Right ventricle myocardium superior (tissue), 1 donor: ENCODE measurements at regions not wholly inside any gene's neighbourhood (a gene's known extent, or its start where the extent isn't known, plus 50 kb on each side); places are given as distances from the start of the nearest gene placed in this dataset.
"Not testable (repeated sequence)": the region's sequence is repeated elsewhere in the genome, so short reads cannot be mapped to it uniquely, and the experiment has no call there.

Experiments used
- ATAC-seq: fragments of 200-7000 bp; cut with Tn5 transposase; one replicate; pipeline ENCODE4 v1.9.1; 2020; ENCODE audit warnings: mild to moderate bottlenecking; ENCODE audit not compliant: poor library complexity
- DNase-seq: peaks from one replicate; pipeline ENCODE4 v3.0.0-alpha.2; 2020
- intact Hi-C: fragments of 100-400 bp; cut with DNase I; formaldehyde crosslinking; loops from one replicate; pipeline ENCODE4 v1.11.2; 2022
- donor health status: DM: no; HTN: yes; CAD: no; lungs with severe emphysema.

DNA sequence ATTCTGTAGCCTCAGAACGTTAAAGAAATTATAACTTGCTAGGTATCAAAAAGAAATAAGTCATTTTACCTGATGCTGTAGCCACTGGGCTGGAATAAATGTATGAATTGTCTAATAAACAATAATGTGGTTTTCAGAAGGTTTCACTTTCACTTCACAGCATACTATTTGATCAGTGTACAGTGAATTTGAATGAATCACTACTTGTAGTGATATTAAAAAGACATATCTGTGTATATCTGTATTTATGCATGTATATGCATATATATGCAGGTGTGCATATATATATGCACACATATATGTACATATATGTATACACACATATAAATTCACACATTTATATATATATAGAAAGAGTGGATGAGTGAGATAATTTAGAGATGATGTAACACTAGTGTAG is 440.0 kb upstream of the PCDH10 start:
- intact Hi-C loops: no loop called here
- DNase-seq (no peak), ATAC-seq (no peak)

DNA sequence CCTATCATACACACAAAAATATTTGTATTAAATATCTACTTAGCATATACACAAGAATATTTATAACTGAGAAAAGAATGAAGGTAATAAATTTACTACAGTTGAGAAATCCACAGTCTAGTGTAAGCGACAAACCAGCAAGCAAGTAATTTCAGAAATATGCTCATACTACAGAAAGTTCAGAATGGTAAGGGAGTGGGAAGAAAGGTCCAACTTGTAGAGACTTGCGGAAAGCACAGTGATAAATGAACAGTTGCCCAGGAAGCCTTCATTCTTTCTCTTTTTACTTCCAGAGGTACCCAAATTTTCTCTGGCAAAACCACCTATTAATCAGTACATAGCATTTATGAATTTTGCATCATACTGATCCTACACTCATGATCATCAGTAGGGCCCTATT is 438.1 kb upstream of the PCDH10 start:
- intact Hi-C loops: no loop called here
- DNase-seq (no peak), ATAC-seq (no peak)

DNA sequence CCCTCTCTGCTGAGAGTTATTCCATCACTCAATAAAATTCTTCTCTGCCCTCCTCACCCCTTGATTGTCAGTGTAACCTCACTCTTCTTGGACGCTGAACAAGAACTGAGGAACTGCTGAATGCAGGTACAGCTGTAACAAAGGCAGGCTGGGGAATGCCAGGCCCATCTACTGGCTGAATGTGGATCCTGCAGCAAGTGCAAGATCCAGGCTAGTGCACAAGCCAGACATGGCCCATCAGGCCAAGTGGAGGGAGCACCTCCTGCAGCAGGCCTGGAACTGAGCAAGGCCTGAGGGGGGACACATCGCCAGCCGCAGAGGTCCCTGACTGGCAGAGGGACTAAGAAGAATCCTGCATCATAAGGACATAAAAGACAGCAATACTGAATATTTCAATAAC is 411.8 kb upstream of the PCDH10 start:
- intact Hi-C loops: no loop called here
- ATAC-seq: no peak
- no peak for DNase-seq

DNA sequence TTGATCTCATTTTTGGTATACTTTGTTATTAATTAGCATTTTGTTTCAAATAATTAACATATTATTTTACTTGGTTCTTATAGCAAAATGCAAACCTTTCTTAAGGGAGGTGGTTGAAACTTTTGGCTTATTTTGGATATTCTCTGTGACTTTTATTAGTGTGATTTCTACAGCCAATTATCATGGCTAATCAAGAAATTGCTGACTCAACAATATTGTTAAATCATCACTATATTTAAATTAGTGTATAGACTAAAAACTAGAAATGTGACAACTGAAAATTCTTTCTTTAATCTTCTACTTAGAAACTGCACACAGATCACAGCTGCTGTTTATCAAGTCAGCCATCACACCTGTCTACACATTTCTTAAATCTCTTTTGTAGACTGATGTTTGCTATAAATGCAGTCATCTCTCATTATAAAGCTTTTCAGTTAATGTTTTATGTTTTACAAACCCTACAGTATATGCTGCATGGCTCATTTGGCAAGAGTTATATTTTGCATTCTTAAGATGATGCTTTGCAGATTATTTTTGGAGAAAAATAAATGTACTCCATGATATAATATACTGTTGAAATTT is 389.8 kb upstream of the PCDH10 start:
- DNase-seq (no peak), ATAC-seq (no peak)
- intact Hi-C loops: no loop called here

DNA sequence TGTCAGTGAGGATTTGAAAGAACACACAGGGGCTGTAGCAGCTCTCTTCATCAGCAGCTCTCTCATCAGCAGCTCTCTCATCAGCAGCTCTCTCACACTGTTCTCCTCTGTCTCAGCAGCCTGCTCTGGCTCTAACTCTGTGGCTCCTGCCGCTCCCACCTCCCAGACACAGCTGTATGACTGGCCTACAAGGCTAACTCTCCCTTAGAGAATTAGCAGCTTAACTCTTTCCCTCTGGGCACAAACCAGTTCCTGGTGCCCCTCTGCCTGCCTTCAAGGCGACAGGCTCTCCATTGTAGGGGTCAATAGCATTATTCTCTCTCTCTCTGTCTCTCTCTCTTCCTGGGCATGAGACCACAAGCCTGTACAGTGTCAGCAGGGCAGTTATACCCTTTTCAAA is 385.6 kb upstream of the PCDH10 start:
- DNase-seq: no peak
- intact Hi-C loops: no loop called here
- ATAC-seq: no peak

DNA sequence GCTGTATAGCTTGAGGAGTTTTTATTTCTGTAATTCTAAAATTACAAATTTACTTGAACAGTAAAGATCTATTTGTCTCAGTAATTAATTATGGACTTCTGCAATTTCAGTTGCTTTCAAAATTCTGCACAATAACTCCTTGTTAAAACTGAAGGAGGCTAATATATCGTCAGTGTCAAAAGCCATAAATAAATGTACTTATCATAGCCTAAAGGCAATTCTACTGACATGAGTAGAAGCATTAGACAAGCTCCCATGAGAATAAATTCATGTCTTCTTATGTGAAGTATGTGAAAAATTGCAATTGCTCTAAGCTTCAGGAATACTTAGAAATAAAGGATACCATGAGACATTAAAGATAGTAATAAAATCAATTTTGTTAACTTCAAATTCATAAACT is 381.2 kb upstream of the PCDH10 start:
- intact Hi-C loops: no loop called here
- DNase-seq (no peak), ATAC-seq (no peak)

DNA sequence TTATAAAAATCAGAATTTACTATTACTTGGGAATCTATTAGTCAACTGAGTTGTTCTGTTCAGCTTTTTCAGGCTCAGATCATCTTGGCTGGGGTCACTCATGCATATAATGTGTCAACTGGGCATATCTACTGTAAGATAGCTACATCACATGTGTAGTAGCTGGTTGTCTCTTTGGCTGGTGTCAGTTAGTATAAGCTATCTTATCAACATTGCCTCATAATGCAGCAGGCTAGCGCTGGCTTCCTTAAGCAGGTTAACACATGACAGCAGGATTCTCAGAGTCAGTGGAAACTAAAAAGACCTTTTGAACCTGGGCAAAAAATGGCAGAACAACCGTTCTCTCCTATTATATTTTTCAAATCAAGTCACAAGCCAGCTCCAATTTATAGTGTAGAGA is 378.3 kb upstream of the PCDH10 start:
- ATAC-seq (no peak), DNase-seq (no peak)
- intact Hi-C loops: no loop called here

DNA sequence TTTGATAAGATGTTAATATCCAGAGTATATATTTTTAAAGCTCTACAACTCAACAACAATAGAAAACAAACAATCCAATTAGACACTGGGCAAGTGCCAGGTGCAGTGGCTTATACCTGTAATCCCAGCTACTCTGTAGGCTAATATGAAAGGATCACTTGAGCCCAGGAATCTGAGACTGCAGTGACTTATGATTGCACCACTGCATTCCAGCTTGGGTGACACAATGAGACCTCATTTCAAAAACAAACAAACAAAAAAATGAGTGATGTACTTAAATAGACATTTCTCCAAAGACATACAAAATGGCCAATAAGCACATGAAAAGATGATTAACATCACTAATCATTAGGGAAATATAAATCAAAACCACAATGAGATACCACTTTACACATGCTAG is 356.8 kb upstream of the PCDH10 start:
- DNase-seq: no peak
- intact Hi-C loops: no loop called here
- ATAC-seq: no peak

DNA sequence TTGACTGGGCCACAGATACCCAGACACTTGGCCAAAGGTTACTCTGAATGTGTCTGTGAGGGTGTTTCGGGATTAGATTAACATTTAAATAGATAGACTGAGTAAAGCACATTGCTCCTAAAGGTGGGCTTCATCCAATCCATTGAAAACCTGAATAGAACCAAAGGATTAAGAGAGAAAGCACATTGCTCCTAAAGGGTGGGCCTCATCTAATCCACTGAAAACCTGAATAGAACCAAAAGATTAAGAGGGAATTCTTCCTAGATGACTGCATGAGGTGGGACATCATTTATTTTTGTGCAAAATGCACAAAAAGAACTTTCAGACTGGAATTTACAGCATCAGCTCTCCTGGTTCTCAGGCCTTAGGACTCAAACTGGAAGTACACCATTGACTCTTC is 351.2 kb upstream of the PCDH10 start:
- ATAC-seq (no peak), DNase-seq (no peak)
- intact Hi-C loops: no loop called here

DNA sequence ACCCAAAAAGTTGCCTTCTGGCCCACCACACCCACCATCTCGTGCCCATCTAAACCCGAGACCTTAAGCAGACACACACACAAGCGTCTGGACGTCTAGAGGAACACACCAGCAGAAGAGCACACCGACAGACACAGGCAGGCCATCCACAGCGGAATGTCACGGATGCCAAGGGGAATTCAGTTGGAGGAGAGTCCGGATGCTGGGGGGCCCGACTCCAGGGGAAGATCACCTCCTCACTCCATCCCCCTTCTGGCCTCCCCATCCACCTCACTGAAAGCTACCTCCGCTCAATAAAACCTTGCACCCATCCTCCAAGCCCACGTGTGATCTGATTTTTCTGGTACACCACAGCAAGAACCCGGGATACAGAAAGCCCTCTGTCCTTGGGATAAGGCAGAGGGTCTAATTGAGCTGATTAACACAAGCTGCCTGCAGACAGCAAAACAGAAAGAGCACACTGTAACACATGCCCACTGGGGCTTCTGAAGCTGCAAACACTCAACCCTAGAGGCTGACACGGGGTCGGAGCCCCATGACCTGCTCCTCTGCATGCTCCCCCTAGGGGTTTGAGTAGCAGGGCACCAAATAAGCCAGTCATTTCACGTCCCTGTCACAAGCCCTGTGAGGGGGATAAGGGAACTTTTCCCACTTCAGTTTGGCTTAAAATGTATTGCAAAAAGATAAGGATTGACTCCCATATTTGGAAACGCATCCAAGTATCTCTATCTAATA is 339.6 kb upstream of the PCDH10 start:
- intact Hi-C loops: no loop called here
- no peak for DNase-seq
- ATAC-seq: no peak

DNA sequence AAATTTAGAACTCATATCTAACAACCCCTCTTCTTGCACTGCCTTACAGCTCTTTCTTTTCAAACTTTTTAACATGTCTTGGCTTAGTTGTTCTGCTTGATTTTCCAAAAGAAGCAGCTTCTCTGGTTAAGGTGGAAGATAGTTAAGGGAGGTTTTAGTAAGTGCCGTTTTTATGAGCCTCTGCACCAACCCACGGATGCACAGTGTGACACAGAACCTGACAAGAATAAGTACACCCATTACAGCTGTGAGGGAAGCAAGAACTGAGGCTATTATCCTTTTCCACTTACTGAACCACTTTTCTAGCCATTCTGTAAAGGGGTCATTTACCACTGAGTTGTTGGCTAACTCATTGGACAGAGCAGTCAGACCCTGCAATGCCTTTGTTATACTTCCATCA is 336.0 kb upstream of the PCDH10 start:
- ATAC-seq, intact Hi-C loops, DNase-seq: not testable (repeated sequence)

DNA sequence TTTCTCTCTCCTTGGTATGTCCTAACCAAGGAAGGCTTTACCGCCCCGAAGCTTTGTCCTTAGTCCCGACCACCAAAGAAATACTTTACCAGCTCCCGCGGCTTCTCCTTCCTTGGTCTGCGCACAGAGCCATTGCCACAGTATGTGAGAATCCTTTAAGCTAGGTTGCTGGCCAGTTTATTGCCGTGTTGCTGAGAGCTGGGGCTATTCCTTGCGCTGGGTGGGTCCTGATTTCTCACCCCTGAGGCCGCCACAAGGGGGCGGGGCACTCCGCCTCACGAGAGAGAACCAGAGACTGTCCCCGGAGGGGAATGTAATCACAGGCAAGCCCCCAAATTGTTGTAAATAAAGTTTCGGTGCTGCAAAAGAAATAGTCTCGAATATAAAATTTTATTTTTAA is 331.0 kb upstream of the PCDH10 start:
- intact Hi-C loops: no loop called here
- ATAC-seq (no peak), DNase-seq (no peak)

DNA sequence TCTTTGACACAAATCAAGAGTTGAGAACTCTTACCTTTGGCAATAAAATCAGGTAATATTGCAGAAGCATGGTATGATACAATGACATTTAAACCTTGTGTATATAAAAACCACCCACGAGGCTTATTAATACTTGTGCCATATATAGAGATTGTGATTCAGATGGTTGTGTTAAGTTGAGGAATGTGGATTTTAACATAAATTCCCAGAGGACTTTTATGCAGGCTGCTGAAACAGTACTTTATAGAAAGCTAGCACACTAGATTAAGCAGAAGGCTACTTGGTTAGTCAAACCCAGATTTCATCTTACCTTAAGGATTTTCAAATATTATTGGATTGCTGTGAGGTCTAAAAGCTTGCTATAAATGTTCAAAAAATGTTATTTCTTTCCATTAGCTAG is 325.7 kb upstream of the PCDH10 start:
- DNase-seq (no peak), ATAC-seq (no peak)
- intact Hi-C loops: no loop called here

DNA sequence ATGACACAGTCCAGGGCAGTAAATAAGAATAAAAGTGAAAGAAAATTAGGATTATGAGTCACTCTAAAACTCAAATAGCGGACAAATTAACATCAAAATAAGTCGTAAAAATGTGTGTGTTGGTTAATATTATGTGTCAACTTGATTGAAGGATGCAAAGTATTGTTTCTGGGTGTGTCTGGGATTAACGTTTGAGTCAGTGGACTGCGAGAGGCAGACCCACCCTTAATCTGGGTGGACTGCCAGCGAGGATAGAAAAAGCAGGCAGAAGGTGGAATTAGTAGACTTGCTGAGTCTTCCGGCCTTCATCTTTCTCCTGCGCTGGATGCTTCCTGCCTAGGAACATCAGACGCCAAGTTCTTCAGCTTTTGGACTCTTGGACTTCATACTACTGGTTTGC is 324.3 kb upstream of the PCDH10 start:
- DNase-seq (no peak), ATAC-seq (no peak)
- intact Hi-C loops: no loop called here

DNA sequence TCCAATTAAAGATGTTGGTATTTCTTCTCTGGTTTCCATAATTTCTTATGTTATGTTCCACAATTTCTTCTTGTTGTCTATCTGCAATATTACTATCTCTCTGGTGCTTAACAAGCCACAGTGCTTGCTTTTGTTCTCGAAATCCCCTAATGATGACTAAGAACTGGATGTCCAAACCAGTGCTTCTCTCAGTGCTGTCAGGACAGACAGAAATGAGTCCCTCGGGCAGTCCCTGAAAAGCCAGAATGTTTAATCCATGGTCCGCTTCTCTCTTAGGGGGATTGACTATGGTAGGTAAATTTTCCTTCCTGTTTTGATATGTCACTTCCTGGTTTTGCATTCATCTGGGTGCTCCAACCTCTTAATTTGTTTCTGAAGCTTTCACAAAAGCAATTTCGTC is 321.6 kb upstream of the PCDH10 start:
- intact Hi-C loops: no loop called here
- no peak for ATAC-seq

DNA sequence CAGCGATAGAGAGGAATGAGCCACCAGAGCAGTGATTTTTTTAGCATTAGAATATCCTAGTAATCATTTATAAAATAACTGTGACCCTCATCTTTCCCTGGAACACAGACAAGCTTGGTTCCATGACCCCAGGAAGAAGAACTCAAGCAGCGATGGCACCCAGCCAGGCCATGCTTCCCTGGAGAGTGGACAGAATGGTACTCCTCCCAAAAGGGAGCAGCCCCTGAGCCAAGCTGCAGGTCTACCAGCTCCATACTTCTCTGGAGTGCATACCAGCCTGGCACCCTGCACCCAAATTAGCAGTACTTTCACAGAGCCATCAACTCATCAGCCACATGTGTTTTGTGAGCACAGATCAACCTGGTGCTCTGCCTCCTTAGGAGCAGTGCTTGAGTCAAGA is 310.9 kb upstream of the PCDH10 start:
- intact Hi-C loops: no loop called here
- ATAC-seq: no peak

More for the DNA sequence above, 321.6 kb upstream of the PCDH10 start:
- DNase-seq: no peak

DNA sequence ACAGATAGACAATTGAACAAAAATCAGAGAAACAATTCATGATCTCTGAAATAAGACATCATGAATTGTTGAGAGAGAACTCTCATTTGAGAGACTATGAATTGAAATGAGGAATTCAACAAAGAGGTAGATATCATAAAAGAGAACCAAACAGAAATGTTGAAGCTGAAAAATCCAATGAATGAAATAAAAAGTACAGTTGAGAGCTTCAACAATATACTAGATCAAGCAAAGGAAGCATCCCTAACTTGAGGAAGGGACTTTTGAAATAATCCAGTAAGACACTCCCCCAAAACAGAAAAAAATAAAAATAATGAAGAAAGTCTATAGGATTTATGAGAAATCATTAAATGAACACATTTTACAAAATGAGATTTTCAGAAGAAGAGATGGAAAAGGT is 310.0 kb upstream of the PCDH10 start:
- ATAC-seq (no peak), DNase-seq (no peak)
- intact Hi-C loops: no loop called here

More for the DNA sequence above, 310.9 kb upstream of the PCDH10 start:
- DNase-seq: no peak

DNA sequence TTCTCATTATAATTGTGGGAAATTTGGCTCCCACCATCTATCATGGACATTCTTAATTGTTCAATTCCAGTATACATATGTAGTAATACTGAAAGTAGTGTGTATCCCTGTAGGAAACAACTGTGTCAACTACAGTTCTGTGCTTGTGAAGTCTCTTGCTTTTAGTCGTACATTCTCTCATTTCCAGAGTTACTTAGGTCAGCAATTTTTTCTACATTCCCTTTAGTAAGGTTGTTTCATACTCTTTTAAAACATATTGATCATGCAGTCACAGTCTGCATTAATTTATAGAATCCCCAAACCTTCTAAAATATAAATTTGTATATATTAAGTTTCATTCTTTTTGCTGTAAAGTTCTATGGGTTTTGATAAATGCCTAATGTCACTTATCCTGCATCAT is 289.2 kb upstream of the PCDH10 start:
- no peak for DNase-seq
- no peak for ATAC-seq
- intact Hi-C loops: no loop called here

DNA sequence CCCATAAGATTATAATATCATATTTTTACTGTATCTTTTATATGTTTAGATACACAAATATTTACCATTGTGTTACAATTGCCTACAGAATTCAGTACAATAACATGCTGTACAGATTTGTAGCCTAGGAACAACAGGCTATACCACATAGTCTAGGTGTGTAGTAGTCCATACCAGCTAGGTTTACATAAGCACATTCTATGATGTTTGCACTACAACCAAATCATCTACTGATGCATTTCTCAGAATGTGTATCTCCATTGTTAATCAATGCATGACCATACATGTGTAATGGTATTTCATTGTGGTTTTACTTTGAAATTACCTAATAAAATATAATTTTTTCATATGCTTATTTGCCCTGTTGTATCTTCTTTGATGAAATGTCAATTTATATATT is 288.1 kb upstream of the PCDH10 start:
- ATAC-seq (no peak), DNase-seq (no peak)
- intact Hi-C loops: no loop called here

DNA sequence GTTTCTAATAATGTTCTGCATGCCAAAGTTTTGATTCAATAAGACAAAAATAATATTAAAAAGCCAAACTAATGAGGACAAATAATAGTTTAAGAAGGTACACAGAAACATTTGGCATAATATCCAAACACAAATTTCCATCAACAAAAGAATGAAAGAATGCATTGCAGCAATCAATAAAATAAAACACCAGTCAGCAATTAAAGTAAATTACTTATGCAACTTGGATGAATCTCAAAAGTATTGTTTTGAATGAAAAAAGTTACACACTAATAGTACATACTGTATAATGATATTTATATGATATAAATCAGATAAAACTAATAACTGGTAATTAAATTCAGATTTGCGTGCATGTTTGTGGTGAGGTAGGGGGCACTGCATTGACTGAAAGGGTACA is 285.5 kb upstream of the PCDH10 start:
- intact Hi-C loops: no loop called here
- ATAC-seq: no peak

DNA sequence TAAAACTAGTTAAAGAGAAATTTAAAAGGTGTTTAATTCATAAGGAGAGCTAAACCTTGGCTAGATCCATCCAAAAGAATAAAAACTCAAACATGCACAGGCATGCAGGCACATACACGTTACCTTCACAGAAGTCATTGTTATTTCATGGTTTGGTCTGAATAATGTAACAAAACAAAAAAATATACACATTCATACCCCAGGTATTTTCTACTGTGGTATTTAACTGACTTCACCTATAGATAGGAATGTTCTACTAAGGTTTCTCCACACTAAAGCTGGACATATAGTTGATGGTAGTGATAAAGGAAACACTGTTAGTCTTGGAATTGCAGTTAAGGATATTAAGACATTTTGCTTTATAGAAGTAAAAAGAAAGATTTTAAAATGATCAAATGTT is 283.6 kb upstream of the PCDH10 start:
- intact Hi-C loops: no loop called here

More for the DNA sequence above, 285.5 kb upstream of the PCDH10 start:
- no peak for DNase-seq

More for the DNA sequence above, 283.6 kb upstream of the PCDH10 start:
- ATAC-seq (no peak), DNase-seq (no peak)
